HEK293 (cell line): ENCODE measurements at regions not wholly inside any gene's neighbourhood (a gene's known extent, or its start where the extent isn't known, plus 50 kb on each side); places are given as distances from the start of the nearest gene placed in this dataset.

Source experiments
- CTCF ChIA-PET: fragments of 350-600 bp; formaldehyde crosslinking; extraction: SDS; loops from one replicate; lab custom pipeline; 2021; ENCODE audit warnings: antibody characterized with exemption; lab: Yijun Ruan, JAX
- POLR2A ChIA-PET: fragments of 300-600 bp; formaldehyde crosslinking; extraction: SDS; loops from one replicate; lab custom pipeline; 2020; ENCODE audit warnings: antibody characterized with exemption, inconsistent platforms; lab: Yijun Ruan, JAX
- H3K27ac ChIP-seq: fragments of 200-500 bp; sonication (Bioruptor generic); 2 replicates; pipeline ENCODE4 v1.5.1; 2014; ENCODE audit warnings: low read depth, low read length, control low read depth, inconsistent platforms; ENCODE audit errors: extremely low read depth
- H3K36me3 ChIP-seq, 2 experiments: fragments of 200-500 bp in 1 of 2; sonication (Bioruptor generic) in 1 of 2; 1 replicate in 1 of 2; 2 replicates in 1 of 2; pipeline ENCODE4 v1.5.1; 2014 to 2017; ENCODE audit warnings: inconsistent platforms in 2 of 2, low read length in 2 of 2; ENCODE audit not compliant: control insufficient read depth in 2 of 2, insufficient read depth in 1 of 2
- H3K4me1 ChIP-seq: fragments of 200-500 bp; sonication (Bioruptor generic); 2 replicates; pipeline ENCODE4 v1.5.1; 2014; ENCODE audit warnings: mild to moderate bottlenecking, low read length, inconsistent platforms; ENCODE audit not compliant: control insufficient read depth, insufficient read depth
- H3K4me3 ChIP-seq: 2 replicates; pipeline ENCODE4 v1.5.1; 2011; ENCODE audit warnings: low read depth, mild to moderate bottlenecking, control low read depth, low read length, moderate library complexity
- H3K9me3 ChIP-seq: fragments of 200-500 bp; sonication (Bioruptor generic); 2 replicates; pipeline ENCODE4 v1.5.1; 2014; ENCODE audit warnings: low read depth, low read length, inconsistent platforms; ENCODE audit not compliant: control insufficient read depth, insufficient read depth
- GFI1B ChIP-seq: fragments of 450-650 bp; formaldehyde crosslinking; IDR thresholded peaks from 2 replicates; pipeline ENCODE4 v1.5.1; 2016; ENCODE audit warnings: missing biosample characterization, missing genetic modification characterization
- HOXC10 ChIP-seq: sonication (generic); formaldehyde crosslinking; IDR thresholded peaks from 2 replicates; pipeline ENCODE4 v1.8.1; 2023; ENCODE audit warnings: mild to moderate bottlenecking, missing genetic modification reagents
- HOXD13 ChIP-seq: sonication (generic); formaldehyde crosslinking; IDR thresholded peaks from 2 replicates; pipeline ENCODE4 v1.8.0; 2022; ENCODE audit warnings: missing genetic modification reagents, borderline replicate concordance
- KLF10 ChIP-seq: fragments of 450-650 bp; IDR thresholded peaks from 2 replicates; pipeline ENCODE4 v1.5.1; 2018; ENCODE audit warnings: missing biosample characterization, mild to moderate bottlenecking, missing genetic modification characterization
- OSR2 ChIP-seq: fragments of 450-650 bp; formaldehyde crosslinking; IDR thresholded peaks from 2 replicates; pipeline ENCODE4 v1.5.1; 2016; ENCODE audit warnings: missing biosample characterization, missing genetic modification characterization
- SCRT2 ChIP-seq: fragments of 450-650 bp; formaldehyde crosslinking; IDR thresholded peaks from 2 replicates; pipeline ENCODE4 v1.5.1; 2016; ENCODE audit warnings: missing biosample characterization, missing genetic modification characterization
- SETDB1 ChIP-seq: IDR thresholded peaks from one replicate; pipeline ENCODE4 v1.6.1; 2017; ENCODE audit warnings: mild to moderate bottlenecking, low read length, moderate library complexity, mixed read lengths; ENCODE audit not compliant: insufficient read length
- ZBTB10 ChIP-seq: fragments of 450-650 bp; formaldehyde crosslinking; IDR thresholded peaks from 2 replicates; pipeline ENCODE4 v1.5.1; 2016; ENCODE audit warnings: missing biosample characterization, missing genetic modification characterization
- ZBTB20 ChIP-seq: fragments of 450-650 bp; formaldehyde crosslinking; IDR thresholded peaks from 2 replicates; pipeline ENCODE4 v1.5.1; 2016; ENCODE audit warnings: missing biosample characterization, missing genetic modification characterization
- ZFP69B ChIP-seq: fragments of 450-650 bp; formaldehyde crosslinking; IDR thresholded peaks from 2 replicates; pipeline ENCODE4 v1.5.1; 2016; ENCODE audit warnings: missing biosample characterization, missing genetic modification characterization
- ZNF169 ChIP-seq: fragments of 450-650 bp; formaldehyde crosslinking; IDR thresholded peaks from 2 replicates; pipeline ENCODE4 v1.5.1; 2016; ENCODE audit warnings: missing biosample characterization, missing genetic modification characterization
- ZNF211 ChIP-seq: fragments of 450-650 bp; formaldehyde crosslinking; IDR thresholded peaks from 2 replicates; pipeline ENCODE4 v1.5.1; 2016; ENCODE audit warnings: low read depth, missing biosample characterization, missing genetic modification characterization
- ZNF324 ChIP-seq: fragments of 450-650 bp; formaldehyde crosslinking; IDR thresholded peaks from 2 replicates; pipeline ENCODE4 v1.5.1; 2016; ENCODE audit warnings: missing biosample characterization, missing genetic modification characterization
- ZNF350 ChIP-seq: fragments of 450-650 bp; formaldehyde crosslinking; IDR thresholded peaks from 2 replicates; pipeline ENCODE4 v1.5.0; 2017; ENCODE audit warnings: missing biosample characterization, mild to moderate bottlenecking, missing genetic modification characterization
- ZNF654 ChIP-seq: fragments of 450-650 bp; formaldehyde crosslinking; IDR thresholded peaks from 2 replicates; pipeline ENCODE4 v1.5.1; 2016; ENCODE audit warnings: low read depth, missing biosample characterization, missing genetic modification characterization
- ZNF677 ChIP-seq: fragments of 450-650 bp; IDR thresholded peaks from 2 replicates; pipeline ENCODE4 v1.5.0; 2018; ENCODE audit warnings: missing biosample characterization, mild to moderate bottlenecking, missing genetic modification characterization, moderate library complexity
- ZNF747 ChIP-seq: fragments of 450-650 bp; formaldehyde crosslinking; IDR thresholded peaks from 2 replicates; pipeline ENCODE4 v1.5.1; 2016; ENCODE audit warnings: missing biosample characterization, missing genetic modification characterization
- ZNF777 ChIP-seq: fragments of 450-650 bp; formaldehyde crosslinking; IDR thresholded peaks from 2 replicates; pipeline ENCODE4 v1.5.1; 2017; ENCODE audit warnings: missing biosample characterization, missing genetic modification characterization, borderline replicate concordance
- ZNF792 ChIP-seq: fragments of 450-650 bp; formaldehyde crosslinking; IDR thresholded peaks from 2 replicates; pipeline ENCODE4 v1.5.1; 2016; ENCODE audit warnings: missing biosample characterization, missing genetic modification characterization
- TF ChIP-seq, protein P1 (sequence below): fragments of 450-650 bp; formaldehyde crosslinking; IDR thresholded peaks from 2 replicates; pipeline ENCODE4 v1.5.1; 2017; ENCODE audit warnings: missing biosample characterization, missing genetic modification characterization
- TF ChIP-seq, protein P2 (sequence below): fragments of 450-650 bp; formaldehyde crosslinking; IDR thresholded peaks from 2 replicates; pipeline ENCODE4 v1.5.1; 2016; ENCODE audit warnings: missing biosample characterization, missing genetic modification characterization, borderline replicate concordance

GRCh38 chr5:165134155-165134554 lies 1628.7 kb downstream of the MAT2B start:
- Histone ChIP-seq H3K9me3 (no peaks in the 10 kb centered on the region), H3K4me3 (no peak overlapping the region), H3K27ac (no peak overlapping the region), H3K4me1 (no peaks in the 10 kb centered on the region), H3K36me3 (no peaks in the 10 kb centered on the region)
- ChIA-PET POLR2A (no interaction called here), CTCF (no interaction called here)
- TF ChIP-seq ZNF777 (tag by site-specific recombination) (no peak), ZNF324 (tag by site-specific recombination) (no peak), ZNF350 (tag by site-specific recombination) (no peak), HOXC10 (CRISPR knock-in tag) (no peak), SCRT2 (no peak), ZBTB20 (tag by site-specific recombination) (no peak), HOXD13 (CRISPR knock-in tag) (no peak), OSR2 (tag by site-specific recombination) (no peak), ZNF792 (tag by site-specific recombination) (no peak), ZNF747 (tag by site-specific recombination) (no peak), ZNF211 (no peak), ZBTB10 (tag by site-specific recombination) (no peak), KLF10 (tag by site-specific recombination) (no peak)
- TF ChIP-seq, protein P1, sequence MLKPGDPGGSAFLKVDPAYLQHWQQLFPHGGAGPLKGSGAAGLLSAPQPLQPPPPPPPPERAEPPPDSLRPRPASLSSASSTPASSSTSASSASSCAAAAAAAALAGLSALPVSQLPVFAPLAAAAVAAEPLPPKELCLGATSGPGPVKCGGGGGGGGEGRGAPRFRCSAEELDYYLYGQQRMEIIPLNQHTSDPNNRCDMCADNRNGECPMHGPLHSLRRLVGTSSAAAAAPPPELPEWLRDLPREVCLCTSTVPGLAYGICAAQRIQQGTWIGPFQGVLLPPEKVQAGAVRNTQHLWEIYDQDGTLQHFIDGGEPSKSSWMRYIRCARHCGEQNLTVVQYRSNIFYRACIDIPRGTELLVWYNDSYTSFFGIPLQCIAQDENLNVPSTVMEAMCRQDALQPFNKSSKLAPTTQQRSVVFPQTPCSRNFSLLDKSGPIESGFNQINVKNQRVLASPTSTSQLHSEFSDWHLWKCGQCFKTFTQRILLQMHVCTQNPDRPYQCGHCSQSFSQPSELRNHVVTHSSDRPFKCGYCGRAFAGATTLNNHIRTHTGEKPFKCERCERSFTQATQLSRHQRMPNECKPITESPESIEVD (tag by site-specific recombination), result no peak
- TF ChIP-seq, protein P2, sequence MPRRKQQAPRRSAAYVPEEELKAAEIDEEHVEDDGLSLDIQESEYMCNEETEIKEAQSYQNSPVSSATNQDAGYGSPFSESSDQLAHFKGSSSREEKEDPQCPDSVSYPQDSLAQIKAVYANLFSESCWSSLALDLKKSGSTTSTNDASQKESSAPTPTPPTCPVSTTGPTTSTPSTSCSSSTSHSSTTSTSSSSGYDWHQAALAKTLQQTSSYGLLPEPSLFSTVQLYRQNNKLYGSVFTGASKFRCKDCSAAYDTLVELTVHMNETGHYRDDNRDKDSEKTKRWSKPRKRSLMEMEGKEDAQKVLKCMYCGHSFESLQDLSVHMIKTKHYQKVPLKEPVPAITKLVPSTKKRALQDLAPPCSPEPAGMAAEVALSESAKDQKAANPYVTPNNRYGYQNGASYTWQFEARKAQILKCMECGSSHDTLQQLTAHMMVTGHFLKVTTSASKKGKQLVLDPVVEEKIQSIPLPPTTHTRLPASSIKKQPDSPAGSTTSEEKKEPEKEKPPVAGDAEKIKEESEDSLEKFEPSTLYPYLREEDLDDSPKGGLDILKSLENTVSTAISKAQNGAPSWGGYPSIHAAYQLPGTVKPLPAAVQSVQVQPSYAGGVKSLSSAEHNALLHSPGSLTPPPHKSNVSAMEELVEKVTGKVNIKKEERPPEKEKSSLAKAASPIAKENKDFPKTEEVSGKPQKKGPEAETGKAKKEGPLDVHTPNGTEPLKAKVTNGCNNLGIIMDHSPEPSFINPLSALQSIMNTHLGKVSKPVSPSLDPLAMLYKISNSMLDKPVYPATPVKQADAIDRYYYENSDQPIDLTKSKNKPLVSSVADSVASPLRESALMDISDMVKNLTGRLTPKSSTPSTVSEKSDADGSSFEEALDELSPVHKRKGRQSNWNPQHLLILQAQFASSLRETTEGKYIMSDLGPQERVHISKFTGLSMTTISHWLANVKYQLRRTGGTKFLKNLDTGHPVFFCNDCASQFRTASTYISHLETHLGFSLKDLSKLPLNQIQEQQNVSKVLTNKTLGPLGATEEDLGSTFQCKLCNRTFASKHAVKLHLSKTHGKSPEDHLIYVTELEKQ (tag by site-specific recombination), result no peak

- CTCF ChIA-PET, result no interaction called here
- no peaks in the 10 kb centered on the region for H3K36me3 ChIP-seq
- no peak overlapping the region for H3K27ac ChIP-seq
- no peaks in the 10 kb centered on the region for H3K9me3 ChIP-seq
- POLR2A ChIA-PET, result no interaction called here
- no peaks in the 10 kb centered on the region for H3K4me1 ChIP-seq
- no peak for TF ChIP-seq GFI1B
- TF ChIP-seq SETDB1, result no peak
- no peak for TF ChIP-seq ZNF169 (tag by site-specific recombination)
- TF ChIP-seq ZNF654 (tag by site-specific recombination), result no peak
- TF ChIP-seq ZFP69B (tag by site-specific recombination), result no peak
- TF ChIP-seq ZNF677 (tag by site-specific recombination), result no peak
- no peak overlapping the region for H3K4me3 ChIP-seq
Observed at GRCh38 chr5:165135565-165135964, 1630.1 kb downstream of the MAT2B start.
